Panc1 (cell line): ENCODE measurements at regions not wholly inside any gene's neighbourhood (a gene's known extent, or its start where the extent isn't known, plus 50 kb on each side); places are given as distances from the start of the nearest gene placed in this dataset.
A peak's percentile ranks its signal among the peaks of the same experiment; 100 is the strongest.

Experiments
- ATAC-seq: fragments of 200-7000 bp; cut with Tn5 transposase; 2 replicates; pipeline ENCODE4 v1.9.1; 2020; ENCODE audit warnings: mild to moderate bottlenecking, moderate library complexity
- BruUV-seq: library from RNA; stranded (reverse); fragments of 400-500 nt; replicated peaks from 2 replicates; lab custom pipeline; 2021; lab: Mats Ljungman, UMichigan
- CTCF ChIA-PET: fragments of 300-600 bp; sonication (Branson Sonifier 250); formaldehyde crosslinking; loops from one replicate; lab custom pipeline; 2022; ENCODE audit warnings: antibody characterized with exemption; lab: Charles Lee
- POLR2A ChIA-PET: fragments of 300-600 bp; sonication (Branson Sonifier 250); formaldehyde crosslinking; loops from one replicate; lab custom pipeline; 2022; ENCODE audit warnings: antibody characterized with exemption; lab: Charles Lee
- DNase-seq: peaks from one replicate; pipeline ENCODE4 v3.0.0-alpha.2; 2010; ENCODE audit warnings: low read depth, low spot score
- H3K27ac ChIP-seq: 2 replicates; pipeline ENCODE4 v1.5.1; 2011; ENCODE audit warnings: mild to moderate bottlenecking, low read length, inconsistent platforms
- H3K27me3 ChIP-seq: fragments of 200-500 bp; sonication (Bioruptor generic); 2 replicates; pipeline ENCODE4 v1.6.0; 2014; ENCODE audit warnings: low read length, inconsistent platforms; ENCODE audit not compliant: control insufficient read depth, insufficient read depth
- H3K36me3 ChIP-seq: fragments of 200-500 bp; sonication (Bioruptor generic); 2 replicates; pipeline ENCODE4 v1.5.1; 2014; ENCODE audit warnings: inconsistent platforms, mild to moderate bottlenecking, low read length, moderate library complexity; ENCODE audit not compliant: control insufficient read depth, insufficient read depth
- H3K4me1 ChIP-seq: 2 replicates; pipeline ENCODE4 v1.5.1; 2011; ENCODE audit warnings: inconsistent platforms, mild to moderate bottlenecking, low read length, moderate library complexity; ENCODE audit not compliant: control insufficient read depth, insufficient read depth
- H3K4me3 ChIP-seq, 2 experiments: 2 replicates each; pipeline ENCODE4 v1.5.1; 2011 to 2012; ENCODE audit warnings: low read depth in 2 of 2, low read length in 2 of 2, mild to moderate bottlenecking in 2 of 2, inconsistent platforms in 1 of 2, moderate library complexity in 1 of 2
- H3K9me3 ChIP-seq: fragments of 200-500 bp; sonication (Bioruptor generic); 2 replicates; pipeline ENCODE4 v1.5.1; 2014; ENCODE audit warnings: low read depth, mild to moderate bottlenecking, inconsistent platforms, low read length, moderate library complexity; ENCODE audit not compliant: control insufficient read depth, insufficient read depth
- POLR2AphosphoS5 ChIP-seq: IDR thresholded peaks from 2 replicates; pipeline ENCODE4 v1.6.1; 2012; ENCODE audit warnings: mild to moderate bottlenecking, low read depth, low read length, moderate library complexity
- REST ChIP-seq, 2 experiments: IDR thresholded peaks; 2 replicates each; pipeline ENCODE4 v1.6.1; 2011 to 2012; ENCODE audit warnings: low read depth in 2 of 2, control low read depth in 1 of 2, low read length in 1 of 2, mild to moderate bottlenecking in 1 of 2, moderate library complexity in 1 of 2; ENCODE audit not compliant: insufficient read depth in 1 of 2
- SIN3A ChIP-seq: IDR thresholded peaks from 2 replicates; pipeline ENCODE4 v1.6.1; 2012; ENCODE audit warnings: low read depth, mild to moderate bottlenecking, low read length, moderate library complexity, borderline replicate concordance; ENCODE audit not compliant: insufficient read depth
- TCF7L2 ChIP-seq: IDR thresholded peaks from 2 replicates; pipeline ENCODE4 v1.6.1; 2011; ENCODE audit warnings: mild to moderate bottlenecking, low read depth, low read length, inconsistent platforms
- in situ Hi-C: cut with HindIII; loops from 2 replicates; pipeline ENCODE4 v1.10.0; 2016; ENCODE audit warnings: low sequenced_read_pairs, low pct_unique_long_range_greater_than_20kb
- intact Hi-C: fragments of 100-400 bp; cut with micrococcal nuclease; formaldehyde crosslinking; loops from one replicate; pipeline ENCODE4 v1.10.0; 2022; ENCODE audit not compliant: unreplicated experiment
- TF ChIP-seq, protein P1 (sequence below): fragments of 450-650 bp; IDR thresholded peaks from 2 replicates; pipeline ENCODE4 v1.5.1; 2017; ENCODE audit warnings: mild to moderate bottlenecking

DNA sequence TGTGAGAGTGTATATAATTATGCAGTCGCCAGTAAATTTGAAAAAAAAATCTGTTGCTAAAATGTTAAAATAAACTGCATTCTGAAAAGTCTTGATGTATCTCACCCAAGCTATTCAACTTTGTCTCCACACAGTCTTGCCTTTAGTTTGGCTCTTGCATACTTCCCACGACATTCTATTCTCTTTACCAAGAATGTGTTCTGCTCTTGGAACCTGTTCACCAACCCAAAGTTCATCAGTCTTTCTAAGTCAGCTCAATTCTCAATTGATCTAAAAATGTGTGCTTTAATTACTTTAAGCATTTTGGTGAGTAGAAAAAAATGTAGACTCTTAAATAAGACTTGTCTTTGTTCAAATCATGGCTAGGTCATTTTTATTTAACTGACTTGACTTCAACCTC lies 657.7 kb upstream of the TBL1XR1 start:
- in situ Hi-C loops, result no loop called here
- TF ChIP-seq REST (IDR thresholded peaks at IDR 0.05; ENCODE audit: insufficient read depth in 1 of 2, low read depth in 2 of 2, low read length in 1 of 2) (no peak), POLR2AphosphoS5 (no peak), SIN3A (no peak), TCF7L2 (no peak)
- TF ChIP-seq, protein P1, sequence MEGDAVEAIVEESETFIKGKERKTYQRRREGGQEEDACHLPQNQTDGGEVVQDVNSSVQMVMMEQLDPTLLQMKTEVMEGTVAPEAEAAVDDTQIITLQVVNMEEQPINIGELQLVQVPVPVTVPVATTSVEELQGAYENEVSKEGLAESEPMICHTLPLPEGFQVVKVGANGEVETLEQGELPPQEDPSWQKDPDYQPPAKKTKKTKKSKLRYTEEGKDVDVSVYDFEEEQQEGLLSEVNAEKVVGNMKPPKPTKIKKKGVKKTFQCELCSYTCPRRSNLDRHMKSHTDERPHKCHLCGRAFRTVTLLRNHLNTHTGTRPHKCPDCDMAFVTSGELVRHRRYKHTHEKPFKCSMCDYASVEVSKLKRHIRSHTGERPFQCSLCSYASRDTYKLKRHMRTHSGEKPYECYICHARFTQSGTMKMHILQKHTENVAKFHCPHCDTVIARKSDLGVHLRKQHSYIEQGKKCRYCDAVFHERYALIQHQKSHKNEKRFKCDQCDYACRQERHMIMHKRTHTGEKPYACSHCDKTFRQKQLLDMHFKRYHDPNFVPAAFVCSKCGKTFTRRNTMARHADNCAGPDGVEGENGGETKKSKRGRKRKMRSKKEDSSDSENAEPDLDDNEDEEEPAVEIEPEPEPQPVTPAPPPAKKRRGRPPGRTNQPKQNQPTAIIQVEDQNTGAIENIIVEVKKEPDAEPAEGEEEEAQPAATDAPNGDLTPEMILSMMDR, result no peak
- Histone ChIP-seq H3K27me3 (no peaks in the 10 kb centered on the region), H3K4me3 (no peak overlapping the region), H3K4me1 (peaks cover 8% of the 10 kb centered on the region), H3K36me3 (no peaks in the 10 kb centered on the region), H3K27ac (peak overlapping the region; percentile 62; the same call in 1 of the 2 replicates), H3K9me3 (no peaks in the 10 kb centered on the region)
- ChIA-PET CTCF (interaction anchor here (0.6 kb wide), 1 partner anchor 1220 kb away, joined by 4 read pairs; no protein-coding TSS in a partner anchor), POLR2A (no interaction called here)
- ATAC-seq (no peak), DNase-seq (no peak)
- no TSS peak for BruUV-seq
- intact Hi-C loops, result no loop called here

- no peak overlapping the region for H3K4me3 ChIP-seq
- intact Hi-C loops (no loop called here), in situ Hi-C loops (no loop called here)
- H3K27ac ChIP-seq, result no peak overlapping the region
- no peaks in the 10 kb centered on the region for H3K36me3 ChIP-seq
- ATAC-seq, result no peak
- DNase-seq, result no peak
- POLR2A ChIA-PET, result no interaction called here
- BruUV-seq, result no TSS peak
- no peaks in the 10 kb centered on the region for H3K4me1 ChIP-seq
- peaks cover 16% of the 10 kb centered on the region; the same call in 1 of the 2 replicates for H3K9me3 ChIP-seq
- CTCF ChIA-PET, result no interaction called here
- no peak for TF ChIP-seq SIN3A
- TF ChIP-seq POLR2AphosphoS5, result no peak
- TF ChIP-seq TCF7L2, result no peak
- TF ChIP-seq, protein P1, result no peak
- no peak for TF ChIP-seq REST (IDR thresholded peaks at IDR 0.05; ENCODE audit: insufficient read depth in 1 of 2, low read depth in 2 of 2, low read length in 1 of 2)
- no peaks in the 10 kb centered on the region for H3K27me3 ChIP-seq
Measured at GRCh38 chr3:177860184-177860583, 662.9 kb upstream of the TBL1XR1 start.
